Bronchial epithelial cell (primary cell): ENCODE measurements at regions not wholly inside any gene's neighbourhood (a gene's known extent, or its start where the extent isn't known, plus 50 kb on each side); places are given as distances from the start of the nearest gene placed in this dataset.
"Not testable (repeated sequence)": the region's sequence is repeated elsewhere in the genome, so short reads cannot be mapped to it uniquely, and the experiment has no call there.

ENCODE experiments used
- DNase-seq: peaks from one replicate; pipeline ENCODE4 v3.0.0-alpha.2; 2010; ENCODE audit warnings: low read depth
- FAIRE-seq: peaks from 2 replicates; lab custom pipeline; 2011; peaks lifted over from hg19 to GRCh38; lab: Jason Lieb, UNC
- H3K27me3 ChIP-seq: 2 replicates; pipeline ENCODE4 v1.5.1; 2011; ENCODE audit warnings: low read length; ENCODE audit not compliant: control insufficient read depth, insufficient read depth
- H3K36me3 ChIP-seq: 2 replicates; pipeline ENCODE4 v1.5.1; 2011; ENCODE audit warnings: low read length; ENCODE audit not compliant: control insufficient read depth, insufficient read depth
- H3K4me3 ChIP-seq: 2 replicates; pipeline ENCODE4 v1.5.1; 2011; ENCODE audit warnings: mild to moderate bottlenecking, low read depth, low read length, control low read depth
- TF ChIP-seq, protein P1 (sequence below): IDR thresholded peaks from 2 replicates; pipeline ENCODE4 v1.5.1; 2011; ENCODE audit warnings: mild to moderate bottlenecking, moderate library complexity, low read length, control low read depth, inconsistent platforms; ENCODE audit not compliant: insufficient read depth, severe bottlenecking

DNA sequence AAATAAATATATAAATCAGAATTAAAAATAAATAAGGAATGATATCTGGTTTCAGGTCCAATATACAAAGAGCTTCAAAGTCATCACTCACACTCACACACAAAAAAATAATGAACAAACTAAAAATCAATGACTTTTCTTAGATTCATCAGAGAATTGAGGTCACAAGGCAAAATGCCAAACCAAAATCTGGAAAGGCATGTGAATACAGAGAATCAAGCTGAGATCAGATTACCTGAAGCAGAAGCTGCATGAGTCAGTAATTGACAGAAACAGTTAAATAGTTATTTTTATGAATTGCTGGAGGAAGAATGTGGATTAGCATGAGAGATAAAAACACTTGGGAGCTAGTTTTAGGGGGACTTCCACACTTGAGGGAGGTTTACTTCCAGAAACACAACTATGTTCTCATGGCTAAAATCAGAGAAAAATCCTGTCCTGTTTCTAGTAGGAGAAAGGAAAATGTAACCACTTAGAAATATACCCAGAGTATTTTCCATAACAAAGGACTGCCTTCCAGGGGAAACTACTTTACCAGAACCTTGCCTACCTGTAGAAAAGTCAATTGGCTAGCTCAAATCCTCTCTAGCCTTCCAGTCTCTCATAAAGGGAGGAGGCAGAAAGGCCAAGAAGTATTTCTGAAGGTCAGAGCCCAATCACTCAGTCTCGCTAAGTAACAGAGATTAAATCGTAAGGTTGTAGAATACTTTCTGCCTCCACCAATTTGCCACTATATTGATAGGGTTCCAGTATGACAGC lies 536.6 kb upstream of the NR5A2 start:
- H3K27me3 ChIP-seq, result no peaks in the 10 kb centered on the region
- TF ChIP-seq, protein P1, sequence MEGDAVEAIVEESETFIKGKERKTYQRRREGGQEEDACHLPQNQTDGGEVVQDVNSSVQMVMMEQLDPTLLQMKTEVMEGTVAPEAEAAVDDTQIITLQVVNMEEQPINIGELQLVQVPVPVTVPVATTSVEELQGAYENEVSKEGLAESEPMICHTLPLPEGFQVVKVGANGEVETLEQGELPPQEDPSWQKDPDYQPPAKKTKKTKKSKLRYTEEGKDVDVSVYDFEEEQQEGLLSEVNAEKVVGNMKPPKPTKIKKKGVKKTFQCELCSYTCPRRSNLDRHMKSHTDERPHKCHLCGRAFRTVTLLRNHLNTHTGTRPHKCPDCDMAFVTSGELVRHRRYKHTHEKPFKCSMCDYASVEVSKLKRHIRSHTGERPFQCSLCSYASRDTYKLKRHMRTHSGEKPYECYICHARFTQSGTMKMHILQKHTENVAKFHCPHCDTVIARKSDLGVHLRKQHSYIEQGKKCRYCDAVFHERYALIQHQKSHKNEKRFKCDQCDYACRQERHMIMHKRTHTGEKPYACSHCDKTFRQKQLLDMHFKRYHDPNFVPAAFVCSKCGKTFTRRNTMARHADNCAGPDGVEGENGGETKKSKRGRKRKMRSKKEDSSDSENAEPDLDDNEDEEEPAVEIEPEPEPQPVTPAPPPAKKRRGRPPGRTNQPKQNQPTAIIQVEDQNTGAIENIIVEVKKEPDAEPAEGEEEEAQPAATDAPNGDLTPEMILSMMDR, result no peak
- FAIRE-seq (no peak), DNase-seq (peak; percentile 87)
- H3K4me3 ChIP-seq, result no peak overlapping the region
- H3K36me3 ChIP-seq, result no peaks in the 10 kb centered on the region

DNA sequence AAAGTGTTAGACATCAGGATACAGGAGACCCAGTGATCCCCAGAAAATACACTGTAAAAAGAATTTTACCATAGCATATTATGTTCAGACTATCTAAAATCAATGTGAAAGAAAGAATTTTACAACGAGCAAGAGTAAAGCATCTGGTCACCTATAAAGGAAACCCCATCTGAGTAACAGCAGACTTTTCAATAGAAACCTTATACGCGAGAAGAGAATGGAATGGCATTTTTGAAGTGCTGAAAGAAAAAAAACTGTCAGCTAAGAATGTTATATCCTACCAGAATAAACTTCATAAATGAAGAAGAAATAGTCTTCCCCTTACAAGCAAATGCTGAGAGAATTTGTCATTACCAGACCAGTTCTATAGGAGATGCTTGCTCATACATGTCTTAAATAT lies 532.1 kb upstream of the NR5A2 start:
- H3K27me3 ChIP-seq, result no peaks in the 10 kb centered on the region
- DNase-seq (no peak), FAIRE-seq (no peak)
- no peak overlapping the region for H3K4me3 ChIP-seq
- no peaks in the 10 kb centered on the region for H3K36me3 ChIP-seq
- TF ChIP-seq, protein P1, result no peak

DNA sequence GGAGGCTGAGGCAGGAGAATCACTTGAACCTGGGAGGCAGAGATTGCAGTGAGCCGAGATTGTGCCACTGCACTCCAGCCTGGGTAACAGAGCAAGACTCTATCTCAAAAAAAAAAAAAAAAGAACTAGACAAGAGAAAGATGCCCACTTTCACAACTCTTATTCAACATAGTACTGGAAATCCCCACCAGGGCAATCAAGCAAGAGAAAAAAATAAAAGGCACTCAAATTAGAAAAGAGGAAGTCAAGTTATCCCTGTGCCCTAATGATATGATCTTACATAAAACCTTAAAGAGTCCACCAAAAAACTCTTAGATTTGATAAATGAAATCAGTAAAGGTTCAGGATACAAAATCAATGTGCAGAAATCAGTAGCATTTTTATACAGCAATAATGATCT lies 528.7 kb upstream of the NR5A2 start:
- not testable (repeated sequence) for H3K27me3 ChIP-seq, FAIRE-seq

DNA sequence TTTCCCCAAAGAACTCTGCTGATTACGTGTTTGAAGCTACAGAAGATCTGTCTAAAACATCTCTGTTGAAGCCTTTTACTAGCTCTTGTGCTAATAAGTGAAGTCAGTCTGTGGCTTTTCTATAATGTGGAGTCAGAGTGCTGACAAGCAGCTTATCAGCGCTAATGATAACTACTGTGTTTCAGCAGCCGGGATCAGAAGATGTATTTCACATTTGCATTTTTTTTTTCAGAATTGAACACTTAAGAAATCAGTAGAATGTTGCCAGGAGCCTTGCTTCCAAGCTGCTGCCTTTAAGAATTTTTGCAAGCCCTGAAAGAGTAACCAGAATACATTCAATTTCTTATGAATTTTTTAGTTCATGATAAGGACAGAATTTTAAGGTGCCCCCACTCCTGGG lies 519.4 kb upstream of the NR5A2 start:
- H3K4me3 ChIP-seq, result no peak overlapping the region
- FAIRE-seq, result no peak
- TF ChIP-seq, protein P1, result no peak
- no peak for DNase-seq
- H3K27me3 ChIP-seq, result no peaks in the 10 kb centered on the region
- no peaks in the 10 kb centered on the region for H3K36me3 ChIP-seq

More for the DNA sequence above, 528.7 kb upstream of the NR5A2 start:
- DNase-seq, H3K4me3 ChIP-seq, H3K36me3 ChIP-seq: not testable (repeated sequence)

DNA sequence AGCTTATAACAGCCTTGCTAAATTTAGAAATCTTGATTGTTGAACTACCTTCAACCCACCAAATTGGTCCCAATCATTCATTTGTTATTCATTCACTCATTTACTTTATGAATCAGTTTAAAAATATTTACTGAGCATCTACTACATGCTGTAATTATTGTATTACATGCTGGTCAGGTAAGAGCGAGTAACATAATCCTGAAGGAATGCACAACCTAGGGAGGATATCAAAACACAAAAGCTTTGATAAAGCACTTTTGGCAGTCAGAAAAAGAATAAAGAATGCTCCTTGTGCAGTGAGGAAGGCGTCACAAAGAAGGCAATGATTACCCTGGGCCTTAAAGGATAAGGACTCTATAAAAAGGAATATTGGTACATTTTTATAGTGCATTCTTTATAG lies 518.9 kb upstream of the NR5A2 start:
- H3K4me3 ChIP-seq, result no peak overlapping the region
- no peaks in the 10 kb centered on the region for H3K27me3 ChIP-seq
- TF ChIP-seq, protein P1, result no peak
- DNase-seq (peak; percentile 42), FAIRE-seq (no peak)
- H3K36me3 ChIP-seq, result no peaks in the 10 kb centered on the region

DNA sequence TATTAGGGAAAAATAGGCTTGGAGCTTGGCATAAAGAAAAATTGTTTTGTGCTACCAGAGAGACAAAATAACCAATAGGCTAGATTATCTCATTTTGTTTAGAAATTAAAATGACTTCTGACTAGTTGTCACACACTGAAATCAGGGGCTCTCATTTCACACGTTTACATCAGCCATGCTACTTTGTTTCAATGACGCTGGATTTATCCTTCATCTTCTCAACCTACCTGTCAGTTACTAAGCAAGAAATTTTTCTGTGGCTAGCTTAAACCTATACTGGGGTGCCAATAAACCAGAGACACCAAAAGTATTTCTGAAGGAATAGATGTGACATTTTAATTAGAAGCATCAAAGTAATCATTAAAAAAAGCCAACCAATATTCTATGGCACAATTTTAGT lies 518.1 kb upstream of the NR5A2 start:
- Histone ChIP-seq H3K27me3 (no peaks in the 10 kb centered on the region), H3K4me3 (no peak overlapping the region)
- no peak for DNase-seq

More for the DNA sequence above, 518.1 kb upstream of the NR5A2 start:
- no peak for FAIRE-seq
- H3K36me3 ChIP-seq, result no peaks in the 10 kb centered on the region
- TF ChIP-seq, protein P1, result no peak
